Prostate gland (tissue), 2 donors: ENCODE measurements at regions not wholly inside any gene's neighbourhood (a gene's known extent, or its start where the extent isn't known, plus 50 kb on each side); places are given as distances from the start of the nearest gene placed in this dataset.

Experiments used
- DNase-seq: peaks from one replicate; pipeline ENCODE4 v3.0.0-alpha.2; 2019; ENCODE audit warnings: low spot score
- H3K27ac ChIP-seq, 2 donors: fragments of 200-600 bp; sonication (generic); 2 replicates each; pipeline ENCODE4 v1.5.1; 2017 to 2019
- H3K27me3 ChIP-seq: fragments of 200-600 bp; sonication (generic); replicated peaks from 2 replicates; pipeline ENCODE4 v1.5.1; 2019; ENCODE audit not compliant: insufficient read depth
- H3K36me3 ChIP-seq, 2 donors: fragments of 200-600 bp; sonication (generic); 1 replicate in 1 of 2; 2 replicates in 1 of 2; pipeline versions ENCODE4 v1.5.1 to v1.8.1; 2017 to 2019
- H3K4me1 ChIP-seq: fragments of 200-600 bp; sonication (generic); replicated peaks from 2 replicates; pipeline ENCODE4 v1.5.1; 2019
- H3K4me3 ChIP-seq, 2 donors: fragments of 200-600 bp; sonication (generic); 2 replicates each; pipeline ENCODE4 v1.5.1; 2017 to 2019
- H3K9me3 ChIP-seq: fragments of 200-600 bp; sonication (generic); 2 replicates; pipeline ENCODE4 v1.5.1; 2017
- CTCF ChIP-seq, 4 experiments: fragments of 200-600 bp in 2 of 4; fragments of 450-650 bp in 2 of 4; sonication (generic) in 2 of 4; IDR thresholded peaks; 1 replicate in 3 of 4; 2 replicates in 1 of 4; pipeline ENCODE4 v1.5.1; 2016 to 2019; ENCODE audit warnings: antibody characterized with exemption in 4 of 4, mild to moderate bottlenecking in 2 of 4, moderate library complexity in 2 of 4
- POLR2A ChIP-seq: fragments of 450-650 bp; IDR thresholded peaks from one replicate; pipeline ENCODE4 v1.6.1; 2016; ENCODE audit warnings: antibody characterized with exemption, mild to moderate bottlenecking
- POLR2AphosphoS5 ChIP-seq: sonication (generic); formaldehyde crosslinking; IDR thresholded peaks from one replicate; pipeline ENCODE4 v1.6.1; 2017; ENCODE audit warnings: antibody characterized with exemption
- WGBS: methylation state at CpG from one replicate; pipeline ENCODE4 v1.1.5; 2018; 5-methylcytosine and 5-hydroxymethylcytosine counted together
- intact Hi-C: fragments of 100-400 bp; cut with DNase I; formaldehyde crosslinking; loops from one replicate; pipeline ENCODE4 v1.14.2; 2022

- no peaks in the 10 kb centered on the region for H3K36me3 ChIP-seq
- no peaks in the 10 kb centered on the region for H3K4me1 ChIP-seq
- H3K9me3 ChIP-seq, result no peaks in the 10 kb centered on the region
- DNase-seq, result no peak
- H3K27ac ChIP-seq, result no peak overlapping the region
- TF ChIP-seq POLR2A (no peak), CTCF (IDR thresholded peaks at IDR 0.05) (no peak), POLR2AphosphoS5 (no peak)
- no peak overlapping the region for H3K4me3 ChIP-seq
- H3K27me3 ChIP-seq, result no peaks in the 10 kb centered on the region
- WGBS, result 97% methylated on average over 2 of the region's 2 CpGs
- intact Hi-C loops, result no loop called here
These were observed 512.2 kb upstream of the MARCKS start for GRCh38 chr6:113344969-113345368.

GRCh38 chr6:113347436-113347835 lies 509.7 kb upstream of the MARCKS start:
- H3K27me3 ChIP-seq, result no peaks in the 10 kb centered on the region
- H3K36me3 ChIP-seq, result no peaks in the 10 kb centered on the region
- H3K9me3 ChIP-seq, result no peaks in the 10 kb centered on the region
- no peak for DNase-seq
- 80% methylated on average over 3 of the region's 3 CpGs for WGBS
- no peak overlapping the region for H3K27ac ChIP-seq
- intact Hi-C loops, result no loop called here
- no peak overlapping the region for H3K4me3 ChIP-seq
- TF ChIP-seq POLR2AphosphoS5 (no peak), CTCF (IDR thresholded peaks at IDR 0.05) (no peak), POLR2A (no peak)
- no peaks in the 10 kb centered on the region for H3K4me1 ChIP-seq

GRCh38 chr6:113350461-113350860 lies 506.7 kb upstream of the MARCKS start:
- no peak for DNase-seq
- Histone ChIP-seq H3K27me3 (no peaks in the 10 kb centered on the region), H3K36me3 (no peaks in the 10 kb centered on the region), H3K4me1 (no peaks in the 10 kb centered on the region), H3K9me3 (no peaks in the 10 kb centered on the region), H3K27ac (no peak overlapping the region), H3K4me3 (no peak overlapping the region)
- WGBS, result 81% methylated on average over 1 of the region's 1 CpG
- TF ChIP-seq CTCF (IDR thresholded peaks at IDR 0.05), result no peak
- TF ChIP-seq POLR2A, result no peak
- no peak for TF ChIP-seq POLR2AphosphoS5
- intact Hi-C loops, result no loop called here

GRCh38 chr6:113351173-113351834 lies 505.8 kb upstream of the MARCKS start:
- Histone ChIP-seq H3K36me3 (no peaks in the 10 kb centered on the region), H3K9me3 (no peaks in the 10 kb centered on the region), H3K27ac (no peak overlapping the region), H3K4me1 (no peaks in the 10 kb centered on the region), H3K27me3 (no peaks in the 10 kb centered on the region), H3K4me3 (no peak overlapping the region)
- TF ChIP-seq POLR2A, result no peak
- TF ChIP-seq POLR2AphosphoS5, result no peak
- TF ChIP-seq CTCF (IDR thresholded peaks at IDR 0.05), result no peak
- intact Hi-C loops, result no loop called here
- DNase-seq, result no peak
- WGBS, result 60% methylated on average over 4 of the region's 4 CpGs

- no peak for DNase-seq
- TF ChIP-seq POLR2AphosphoS5 (no peak), POLR2A (no peak), CTCF (IDR thresholded peaks at IDR 0.05) (no peak)
- H3K27ac ChIP-seq, result no peak overlapping the region
- no peaks in the 10 kb centered on the region for H3K9me3 ChIP-seq
- H3K36me3 ChIP-seq, result no peaks in the 10 kb centered on the region
- intact Hi-C loops, result no loop called here
- no peaks in the 10 kb centered on the region for H3K4me1 ChIP-seq
- no peak overlapping the region for H3K4me3 ChIP-seq
- no peaks in the 10 kb centered on the region for H3K27me3 ChIP-seq
- 76% methylated on average over 3 of the region's 3 CpGs for WGBS
These were observed 504.9 kb upstream of the MARCKS start for GRCh38 chr6:113352029-113352801.
